ENCODE measurements at regions not wholly inside any gene's neighbourhood (a gene's known extent, or its start where the extent isn't known, plus 50 kb on each side); places are given as distances from the start of the nearest gene placed in this dataset.

- no peak overlapping the region for H3K27ac ChIP-seq
- H3K36me3 ChIP-seq = no peaks in the 10 kb centered on the region
- TF ChIP-seq POLR2A (IDR thresholded peaks at IDR 0.05) (no peak), POLR2AphosphoS5 (IDR thresholded peaks at IDR 0.05) (no peak)
- TF ChIP-seq, protein P1, sequence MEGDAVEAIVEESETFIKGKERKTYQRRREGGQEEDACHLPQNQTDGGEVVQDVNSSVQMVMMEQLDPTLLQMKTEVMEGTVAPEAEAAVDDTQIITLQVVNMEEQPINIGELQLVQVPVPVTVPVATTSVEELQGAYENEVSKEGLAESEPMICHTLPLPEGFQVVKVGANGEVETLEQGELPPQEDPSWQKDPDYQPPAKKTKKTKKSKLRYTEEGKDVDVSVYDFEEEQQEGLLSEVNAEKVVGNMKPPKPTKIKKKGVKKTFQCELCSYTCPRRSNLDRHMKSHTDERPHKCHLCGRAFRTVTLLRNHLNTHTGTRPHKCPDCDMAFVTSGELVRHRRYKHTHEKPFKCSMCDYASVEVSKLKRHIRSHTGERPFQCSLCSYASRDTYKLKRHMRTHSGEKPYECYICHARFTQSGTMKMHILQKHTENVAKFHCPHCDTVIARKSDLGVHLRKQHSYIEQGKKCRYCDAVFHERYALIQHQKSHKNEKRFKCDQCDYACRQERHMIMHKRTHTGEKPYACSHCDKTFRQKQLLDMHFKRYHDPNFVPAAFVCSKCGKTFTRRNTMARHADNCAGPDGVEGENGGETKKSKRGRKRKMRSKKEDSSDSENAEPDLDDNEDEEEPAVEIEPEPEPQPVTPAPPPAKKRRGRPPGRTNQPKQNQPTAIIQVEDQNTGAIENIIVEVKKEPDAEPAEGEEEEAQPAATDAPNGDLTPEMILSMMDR (IDR thresholded peaks at IDR 0.05) = no peak
- intact Hi-C loops (cut with DNase I; ENCODE audit: low total_unique reads) = loop anchor here (2.0 kb wide), 1 partner anchor 50 kb away; no protein-coding TSS in a partner anchor
- no peaks in the 10 kb centered on the region for H3K9me3 ChIP-seq
- DNase-seq (ENCODE audit: low spot score in 2 of 2) = no peak
- H3K27me3 ChIP-seq = peaks cover 0 to 5% of the 10 kb centered on the region in 2 donors
- no peak overlapping the region for H3K4me3 ChIP-seq
- no peaks in the 10 kb centered on the region for H3K4me1 ChIP-seq
These were observed 760.7 kb downstream of the GALR1 start for GRCh38 chr18:78010363-78010762.

GRCh38 chr18:78017869-78018268 lies 768.2 kb downstream of the GALR1 start:
- H3K27ac ChIP-seq = no peak overlapping the region
- no peaks in the 10 kb centered on the region for H3K9me3 ChIP-seq
- H3K4me3 ChIP-seq = no peak overlapping the region
- TF ChIP-seq POLR2A (IDR thresholded peaks at IDR 0.05) (no peak), POLR2AphosphoS5 (IDR thresholded peaks at IDR 0.05) (no peak)
- TF ChIP-seq, protein P1 (IDR thresholded peaks at IDR 0.05) = no peak
- DNase-seq (ENCODE audit: low spot score in 2 of 2) = no peak
- H3K4me1 ChIP-seq = no peaks in the 10 kb centered on the region
- intact Hi-C loops (cut with DNase I; ENCODE audit: low total_unique reads) = no loop called here
- H3K27me3 ChIP-seq = peaks cover 0 to 13% of the 10 kb centered on the region in 2 donors
- no peaks in the 10 kb centered on the region for H3K36me3 ChIP-seq

- DNase-seq (ENCODE audit: low spot score in 2 of 2) = no peak
- TF ChIP-seq, protein P1 (IDR thresholded peaks at IDR 0.05) = no peak
- TF ChIP-seq POLR2A (IDR thresholded peaks at IDR 0.05) (no peak), POLR2AphosphoS5 (IDR thresholded peaks at IDR 0.05) (no peak)
- H3K4me3 ChIP-seq = no peak overlapping the region
- H3K36me3 ChIP-seq = no peaks in the 10 kb centered on the region
- H3K27ac ChIP-seq = no peak overlapping the region
- peaks cover 0 to 13% of the 10 kb centered on the region in 2 donors for H3K27me3 ChIP-seq
- no peaks in the 10 kb centered on the region for H3K9me3 ChIP-seq
- intact Hi-C loops (cut with DNase I; ENCODE audit: low total_unique reads) = no loop called here
- no peaks in the 10 kb centered on the region for H3K4me1 ChIP-seq
These were observed 771.5 kb downstream of the GALR1 start for GRCh38 chr18:78021196-78021595.

DNA sequence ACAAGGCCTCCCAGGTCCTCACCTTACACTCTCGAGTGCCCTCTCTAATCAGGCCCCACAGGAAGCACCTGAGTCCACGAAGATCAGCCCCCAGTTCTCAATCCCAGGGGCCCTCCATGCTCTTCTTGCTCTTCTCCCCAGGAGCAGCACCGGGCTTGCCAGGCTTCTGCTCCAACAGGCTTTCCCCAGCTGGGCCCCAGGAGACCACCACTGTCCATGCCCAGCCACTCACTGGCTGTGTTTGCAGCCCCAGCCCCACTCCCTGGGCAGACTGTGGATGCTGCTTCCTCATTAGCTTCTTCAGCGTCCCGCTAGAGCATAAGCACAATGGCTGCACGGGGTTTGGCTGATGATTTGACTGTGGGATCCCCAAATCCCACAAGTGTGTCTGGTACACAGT lies 781.9 kb downstream of the GALR1 start:
- intact Hi-C loops (cut with DNase I; ENCODE audit: low total_unique reads) = no loop called here
- no peaks in the 10 kb centered on the region for H3K9me3 ChIP-seq
- H3K4me3 ChIP-seq = no peak overlapping the region
- no peak overlapping the region for H3K27ac ChIP-seq
- H3K36me3 ChIP-seq = no peaks in the 10 kb centered on the region
- H3K4me1 ChIP-seq = no peaks in the 10 kb centered on the region
- TF ChIP-seq, protein P1 (IDR thresholded peaks at IDR 0.05) = no peak
- no peak for DNase-seq (ENCODE audit: low spot score in 2 of 2)
- H3K27me3 ChIP-seq = no peaks in the 10 kb centered on the region

DNA sequence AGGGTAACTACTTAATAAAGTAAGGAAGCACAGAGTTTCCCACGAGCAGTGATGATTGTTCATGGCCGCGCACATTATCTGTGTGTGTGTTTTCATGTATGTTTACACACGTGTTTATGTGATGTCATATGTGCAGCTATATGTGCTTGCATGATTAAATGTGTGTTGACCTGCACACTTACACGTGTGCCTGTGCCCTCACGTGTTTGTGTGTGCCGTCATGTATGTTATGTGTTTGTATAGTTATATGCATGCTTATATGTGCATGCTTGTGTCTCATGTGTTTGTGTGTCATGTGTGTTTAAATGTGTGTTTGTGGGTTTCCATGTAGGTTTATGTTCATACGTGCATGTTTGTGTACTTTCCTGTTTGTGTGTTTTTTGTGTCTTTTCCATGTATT lies 782.3 kb downstream of the GALR1 start:
- intact Hi-C loops (cut with DNase I; ENCODE audit: low total_unique reads) = no loop called here
- Histone ChIP-seq H3K9me3 (no peaks in the 10 kb centered on the region), H3K27me3 (no peaks in the 10 kb centered on the region), H3K27ac (no peak overlapping the region), H3K4me1 (no peaks in the 10 kb centered on the region), H3K4me3 (no peak overlapping the region), H3K36me3 (no peaks in the 10 kb centered on the region)
- TF ChIP-seq POLR2AphosphoS5 (IDR thresholded peaks at IDR 0.05) = no peak
- TF ChIP-seq, protein P1 (IDR thresholded peaks at IDR 0.05) = no peak
- TF ChIP-seq POLR2A (IDR thresholded peaks at IDR 0.05) = no peak
- DNase-seq (ENCODE audit: low spot score in 2 of 2) = no peak
